ENCODE measurements at regions not wholly inside any gene's neighbourhood (a gene's known extent, or its start where the extent isn't known, plus 50 kb on each side); places are given as distances from the start of the nearest gene placed in this dataset.
A peak's percentile ranks its signal among the peaks of the same experiment; 100 is the strongest.

DNA sequence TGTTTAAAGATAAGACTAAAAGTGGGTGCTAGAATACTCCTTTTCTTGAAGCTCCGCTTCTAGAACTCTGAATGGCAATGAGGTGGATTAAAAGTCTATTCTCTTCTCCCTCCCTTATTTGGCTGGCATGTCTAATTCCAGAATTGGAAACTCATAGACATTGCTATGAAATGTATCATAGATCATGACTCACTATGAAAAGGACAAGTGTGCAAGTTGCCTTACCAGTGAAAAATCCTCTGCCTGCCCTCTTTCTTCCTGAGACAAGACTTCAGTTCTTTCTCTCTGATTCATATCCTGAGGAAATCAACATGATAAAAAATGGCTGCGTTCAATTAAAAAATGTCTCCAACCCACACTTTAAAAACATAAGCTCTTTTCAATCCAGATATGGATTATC lies 73.2 kb upstream of the BLID start:
- Histone ChIP-seq H3K27ac (ENCODE audit: low read depth, low read length) (peak overlapping the region; percentile 90), H3K9me3 (ENCODE audit: insufficient read depth, low read depth, low read length) (peaks cover 15% of the 10 kb centered on the region), H3K4me3 (ENCODE audit: insufficient read depth, low read depth, low read length) (peak overlapping the region; percentile 4), H3K4me2 (ENCODE audit: low read length) (peak overlapping the region; percentile 51), H4K20me1 (ENCODE audit: insufficient read depth, low read length) (no peaks in the 10 kb centered on the region), H3K27me3 (ENCODE audit: insufficient read depth, low read length) (no peaks in the 10 kb centered on the region), H2AFZ (ENCODE audit: low read depth, low read length) (no peak overlapping the region), H3K79me2 (ENCODE audit: insufficient read depth, low read length) (peaks cover 84% of the 10 kb centered on the region), H3K36me3 (ENCODE audit: insufficient read depth, low read length) (peaks cover 12% of the 10 kb centered on the region), H3K4me1 (ENCODE audit: insufficient read depth, low read length) (peaks cover 41% of the 10 kb centered on the region), H3K9ac (ENCODE audit: low read length) (peak overlapping the region; percentile 67)
- Mint-ChIP-seq H3K27me3 (ENCODE audit: low read depth, unreplicated experiment) (no peaks in the 10 kb centered on the region), H3K36me3 (ENCODE audit: low read depth, unreplicated experiment) (peaks cover 10% of the 10 kb centered on the region), H3K4me3 (ENCODE audit: unreplicated experiment) (no peak overlapping the region), H3K4me1 (ENCODE audit: low read depth, unreplicated experiment) (peaks cover 47% of the 10 kb centered on the region), H3K9me3 (ENCODE audit: unreplicated experiment) (peaks cover 17% of the 10 kb centered on the region), H3K27ac (ENCODE audit: unreplicated experiment) (peak overlapping the region; percentile 98)
- DNase-seq (ENCODE audit: low read depth), result peak; percentile 99
- TF ChIP-seq, protein P1, sequence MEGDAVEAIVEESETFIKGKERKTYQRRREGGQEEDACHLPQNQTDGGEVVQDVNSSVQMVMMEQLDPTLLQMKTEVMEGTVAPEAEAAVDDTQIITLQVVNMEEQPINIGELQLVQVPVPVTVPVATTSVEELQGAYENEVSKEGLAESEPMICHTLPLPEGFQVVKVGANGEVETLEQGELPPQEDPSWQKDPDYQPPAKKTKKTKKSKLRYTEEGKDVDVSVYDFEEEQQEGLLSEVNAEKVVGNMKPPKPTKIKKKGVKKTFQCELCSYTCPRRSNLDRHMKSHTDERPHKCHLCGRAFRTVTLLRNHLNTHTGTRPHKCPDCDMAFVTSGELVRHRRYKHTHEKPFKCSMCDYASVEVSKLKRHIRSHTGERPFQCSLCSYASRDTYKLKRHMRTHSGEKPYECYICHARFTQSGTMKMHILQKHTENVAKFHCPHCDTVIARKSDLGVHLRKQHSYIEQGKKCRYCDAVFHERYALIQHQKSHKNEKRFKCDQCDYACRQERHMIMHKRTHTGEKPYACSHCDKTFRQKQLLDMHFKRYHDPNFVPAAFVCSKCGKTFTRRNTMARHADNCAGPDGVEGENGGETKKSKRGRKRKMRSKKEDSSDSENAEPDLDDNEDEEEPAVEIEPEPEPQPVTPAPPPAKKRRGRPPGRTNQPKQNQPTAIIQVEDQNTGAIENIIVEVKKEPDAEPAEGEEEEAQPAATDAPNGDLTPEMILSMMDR (IDR thresholded peaks at IDR 0.05; ENCODE audit: insufficient read depth, low read depth, low read length), result no peak
- TF ChIP-seq EZH2 (IDR thresholded peaks at IDR 0.05; ENCODE audit: insufficient read depth, low read length), result no peak
- peak; percentile 100 for FAIRE-seq

DNA sequence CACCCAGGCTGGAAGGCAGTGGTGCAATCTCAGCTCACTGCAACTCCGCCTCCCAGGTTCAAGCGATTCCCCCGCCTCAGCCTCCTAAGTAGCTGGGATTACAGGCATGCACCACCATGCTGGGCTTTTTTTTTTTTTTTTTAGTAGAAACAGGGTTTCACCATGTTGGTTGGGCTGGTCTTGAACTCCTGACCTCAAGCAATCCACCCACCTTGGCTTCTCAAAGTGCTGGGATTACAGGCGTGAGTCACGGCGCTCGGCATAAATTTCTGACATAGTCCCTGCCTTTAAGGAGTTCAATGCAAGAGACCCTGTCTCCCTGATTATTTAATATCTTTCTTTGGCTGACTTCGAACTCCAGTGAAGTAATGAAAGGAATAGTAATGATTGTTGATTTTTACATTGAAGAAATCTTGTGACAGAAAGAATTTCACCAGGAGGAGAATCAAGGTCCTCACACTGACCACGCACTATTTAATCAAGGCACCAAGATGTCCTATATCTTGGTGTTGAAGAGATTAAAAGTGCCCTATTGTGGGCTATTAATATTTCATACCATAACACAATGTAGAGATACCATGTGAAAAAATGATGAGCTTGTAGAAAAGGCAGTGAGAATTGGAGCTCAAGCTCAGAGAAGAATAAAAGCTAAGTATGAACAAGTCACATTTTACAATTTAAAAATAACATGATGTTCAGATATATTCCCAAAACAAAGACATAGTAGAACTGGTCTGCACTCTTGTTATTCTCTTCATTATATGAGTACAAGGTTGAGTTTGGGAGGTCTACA lies 71.6 kb upstream of the BLID start:
- Mint-ChIP-seq H3K9me3 (ENCODE audit: unreplicated experiment) (peaks cover 17% of the 10 kb centered on the region), H3K27me3 (ENCODE audit: low read depth, unreplicated experiment) (no peaks in the 10 kb centered on the region), H3K27ac (ENCODE audit: unreplicated experiment) (peak overlapping the region; percentile 37), H3K4me3 (ENCODE audit: unreplicated experiment) (no peak overlapping the region), H3K36me3 (ENCODE audit: low read depth, unreplicated experiment) (peaks cover 10% of the 10 kb centered on the region), H3K4me1 (ENCODE audit: low read depth, unreplicated experiment) (peaks cover 33% of the 10 kb centered on the region)
- Histone ChIP-seq H3K4me2 (ENCODE audit: low read length) (no peak overlapping the region), H3K9me3 (ENCODE audit: insufficient read depth, low read depth, low read length) (peaks cover 15% of the 10 kb centered on the region), H3K79me2 (ENCODE audit: insufficient read depth, low read length) (peaks cover 85% of the 10 kb centered on the region), H4K20me1 (ENCODE audit: insufficient read depth, low read length) (no peaks in the 10 kb centered on the region), H3K27me3 (ENCODE audit: insufficient read depth, low read length) (no peaks in the 10 kb centered on the region), H2AFZ (ENCODE audit: low read depth, low read length) (no peak overlapping the region), H3K9ac (ENCODE audit: low read length) (no peak overlapping the region), H3K27ac (ENCODE audit: low read depth, low read length) (peak overlapping the region; percentile 90), H3K4me1 (ENCODE audit: insufficient read depth, low read length) (peaks cover 27% of the 10 kb centered on the region), H3K36me3 (ENCODE audit: insufficient read depth, low read length) (peaks cover 12% of the 10 kb centered on the region), H3K4me3 (ENCODE audit: insufficient read depth, low read depth, low read length) (no peak overlapping the region)
- FAIRE-seq, result peak; percentile 63
- DNase-seq (ENCODE audit: low read depth), result no peak
- no peak for TF ChIP-seq EZH2 (IDR thresholded peaks at IDR 0.05; ENCODE audit: insufficient read depth, low read length)
- TF ChIP-seq, protein P1 (IDR thresholded peaks at IDR 0.05; ENCODE audit: insufficient read depth, low read depth, low read length), result no peak

Measured in astrocyte (in vitro differentiated cells and primary cell).